HG03442 (cell line): ENCODE measurements at regions not wholly inside any gene's neighbourhood (a gene's known extent, or its start where the extent isn't known, plus 50 kb on each side); places are given as distances from the start of the nearest gene placed in this dataset.

Experiments used
- ATAC-seq: cut with Tn5 transposase; IDR thresholded peaks from one replicate; pipeline ENCODE4 v1.9.1; 2021; ENCODE audit warnings: mild to moderate bottlenecking, moderate library complexity; ENCODE audit not compliant: unreplicated experiment

DNA sequence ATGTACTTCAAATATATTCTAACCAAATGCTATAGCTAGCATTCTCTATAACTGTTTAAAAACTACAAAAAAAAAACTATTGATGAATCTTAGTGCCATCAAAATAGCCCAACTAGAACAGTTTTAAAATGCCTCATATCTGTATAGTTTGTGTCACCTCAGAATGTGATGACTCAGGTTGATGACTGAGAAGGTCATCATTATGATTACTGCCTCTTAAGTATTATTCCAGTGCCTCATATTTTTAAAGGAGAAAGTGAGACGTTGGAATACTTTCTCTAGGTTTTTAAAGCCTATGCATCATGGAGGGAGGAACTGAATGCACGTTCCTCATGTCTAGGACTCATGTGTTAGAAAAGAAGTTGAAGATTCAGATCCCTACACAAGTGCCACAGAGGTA, 88.2 kb downstream of the TMA16 start:
- no peak for ATAC-seq

DNA sequence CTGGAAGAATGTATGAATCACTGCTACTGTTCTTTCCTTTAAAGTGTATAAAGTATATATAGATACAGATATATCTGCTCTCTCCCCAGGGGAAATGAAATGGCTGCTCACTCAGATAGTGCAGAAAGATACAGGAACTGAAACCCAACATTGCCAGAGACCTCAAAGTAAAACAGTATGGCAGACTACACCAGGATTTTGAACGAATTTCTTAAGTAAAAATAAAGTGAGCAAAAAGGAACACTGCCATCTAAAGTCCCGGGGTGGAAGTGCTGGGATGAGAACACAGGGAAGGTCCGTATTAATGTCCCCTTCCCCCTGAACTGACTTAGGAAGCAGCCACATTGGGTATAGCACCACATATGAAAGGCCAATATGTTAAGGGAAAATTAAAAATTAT, 93.4 kb downstream of the TMA16 start:
- ATAC-seq, result peak; percentile 59

DNA sequence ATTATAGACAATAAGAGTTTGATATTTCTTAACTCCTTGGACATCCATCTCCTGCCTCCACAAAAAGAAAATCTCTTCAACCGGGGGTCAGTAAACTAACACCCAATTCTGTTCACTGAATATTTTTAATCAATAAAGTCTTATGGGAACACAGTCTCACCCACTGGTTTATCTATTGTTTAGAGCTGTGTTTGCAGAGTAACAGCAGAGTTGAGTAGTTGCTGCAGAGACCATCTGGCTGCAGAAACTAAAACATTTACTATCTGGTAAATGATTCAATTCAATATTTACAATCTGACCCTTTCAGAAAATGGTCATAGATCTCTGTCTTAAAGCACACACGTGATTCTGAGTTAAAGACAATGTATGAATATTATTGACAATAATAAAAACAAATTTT, 94.0 kb downstream of the TMA16 start:
- ATAC-seq, result no peak

DNA sequence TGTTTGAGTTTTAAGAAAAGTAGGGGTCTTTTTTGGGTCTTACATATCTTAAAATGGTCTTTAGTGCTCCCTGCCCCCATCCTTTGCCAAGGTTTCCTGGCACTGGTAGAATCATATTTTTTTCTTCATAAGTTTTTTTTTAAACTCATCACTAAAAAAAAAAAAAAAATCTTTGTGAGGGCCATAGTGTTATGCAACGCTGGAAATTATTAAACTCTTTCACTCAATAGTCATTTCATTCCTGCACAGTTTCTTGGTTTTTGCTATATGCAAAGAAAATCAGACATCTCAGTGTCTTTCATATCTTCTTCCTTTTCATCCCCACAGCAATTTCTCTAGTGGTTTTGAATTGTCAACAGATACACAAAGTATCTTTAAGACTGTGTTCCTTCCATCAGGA, 95.6 kb downstream of the TMA16 start:
- ATAC-seq, result peak; percentile 34

DNA sequence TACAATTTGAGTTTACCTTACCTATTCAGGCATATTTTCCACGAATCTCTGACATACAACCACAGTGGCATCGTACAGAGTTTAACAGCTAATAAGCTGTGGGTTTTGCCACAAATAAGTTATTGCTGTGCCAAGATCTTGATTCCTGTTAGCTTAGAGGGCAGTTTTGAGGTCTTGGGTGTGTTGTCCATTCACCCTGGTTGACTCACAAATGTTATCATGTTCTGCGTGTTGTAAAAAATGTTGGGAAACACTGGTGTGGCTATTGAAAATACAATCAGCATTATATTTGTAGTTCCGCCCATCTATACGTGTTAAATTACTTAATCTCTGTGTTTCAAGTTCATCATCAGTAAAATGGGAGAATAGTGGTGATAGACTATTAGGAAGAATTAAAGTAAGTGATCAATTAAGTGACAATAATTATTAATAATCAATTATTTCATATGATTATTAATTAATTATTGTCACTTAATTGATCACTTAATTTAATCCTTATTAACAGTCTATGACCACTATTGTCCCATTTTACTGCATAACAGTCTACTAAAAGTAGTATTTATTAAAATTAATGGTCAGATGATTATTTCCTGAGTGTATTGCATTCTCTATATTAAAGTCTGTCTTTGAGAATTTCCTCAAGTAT, 96.3 kb downstream of the TMA16 start:
- ATAC-seq, result no peak

DNA sequence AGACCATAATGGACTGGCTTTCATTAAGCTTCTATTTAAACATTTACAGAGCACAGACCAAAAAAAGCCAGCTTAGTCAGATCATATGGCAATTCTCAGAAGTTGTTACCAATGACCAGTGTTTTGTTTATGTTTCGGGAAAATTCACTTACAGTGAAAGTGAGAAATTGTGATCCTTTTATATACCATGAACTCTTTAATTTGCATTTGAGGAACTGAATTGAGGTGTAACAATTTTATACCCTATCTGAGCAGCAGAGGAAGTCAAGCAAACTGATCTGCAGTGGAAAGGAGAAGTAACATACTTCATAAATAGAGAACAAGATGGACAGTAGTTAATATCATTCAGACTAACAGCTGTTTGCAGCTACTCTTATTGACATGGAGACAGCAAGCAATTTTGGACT, 97.1 kb downstream of the TMA16 start:
- peak; percentile 78 for ATAC-seq

DNA sequence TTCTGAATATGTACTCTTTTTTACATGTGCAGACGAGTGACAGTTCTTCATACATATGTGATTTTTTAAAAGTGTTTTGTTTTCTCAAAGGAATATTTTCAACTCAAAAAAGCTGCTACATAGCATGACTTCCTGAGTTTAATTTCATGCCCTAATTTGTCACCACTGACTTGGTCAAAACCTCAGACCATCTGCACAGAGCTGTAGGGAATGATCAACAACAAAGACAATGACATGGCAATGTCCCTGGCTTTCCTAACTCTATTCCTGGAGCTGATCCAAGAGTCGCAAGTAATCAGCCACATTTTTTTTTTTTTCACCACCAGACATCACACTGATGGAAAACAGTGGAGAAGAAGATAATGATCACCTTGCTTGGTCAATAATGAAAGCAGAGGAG, 97.7 kb downstream of the TMA16 start:
- no peak for ATAC-seq

DNA sequence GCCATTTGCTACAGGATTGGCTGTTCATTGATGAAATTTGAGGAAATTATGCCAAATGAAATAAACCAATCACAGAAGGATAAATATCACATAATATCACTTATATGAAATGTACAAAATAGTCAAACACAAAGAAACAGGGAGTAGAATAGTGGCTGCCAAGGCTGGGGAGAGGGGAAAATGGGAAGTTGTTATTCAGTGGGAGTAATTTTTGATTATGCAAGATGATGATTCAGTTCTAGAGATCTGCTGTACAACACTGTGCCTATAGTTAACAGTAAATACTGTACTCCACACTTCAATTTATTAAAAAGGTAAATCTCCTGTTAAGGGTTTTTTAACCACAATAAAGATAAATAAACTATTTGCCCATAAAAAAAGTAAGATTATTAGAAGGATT, 101.1 kb downstream of the TMA16 start:
- no peak for ATAC-seq

DNA sequence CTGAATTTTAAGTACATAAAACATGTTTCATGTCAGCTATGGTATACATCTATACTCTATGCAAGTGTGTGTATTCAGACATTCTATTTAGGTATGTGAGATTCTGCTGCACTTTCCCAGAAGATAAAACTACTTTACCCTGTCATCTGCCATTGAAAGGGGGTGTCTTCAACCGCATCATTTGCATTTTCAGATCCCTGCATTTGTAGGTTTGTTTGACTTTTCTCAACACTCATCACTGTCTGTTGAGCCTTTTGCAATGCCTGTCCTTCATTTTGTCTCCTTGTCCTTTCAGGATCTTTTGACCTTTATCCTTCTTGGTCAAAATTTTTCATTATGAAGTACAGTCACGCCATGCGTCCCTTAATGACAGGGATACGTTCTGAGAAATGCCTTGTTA, 103.5 kb downstream of the TMA16 start:
- ATAC-seq, result peak; percentile 61

DNA sequence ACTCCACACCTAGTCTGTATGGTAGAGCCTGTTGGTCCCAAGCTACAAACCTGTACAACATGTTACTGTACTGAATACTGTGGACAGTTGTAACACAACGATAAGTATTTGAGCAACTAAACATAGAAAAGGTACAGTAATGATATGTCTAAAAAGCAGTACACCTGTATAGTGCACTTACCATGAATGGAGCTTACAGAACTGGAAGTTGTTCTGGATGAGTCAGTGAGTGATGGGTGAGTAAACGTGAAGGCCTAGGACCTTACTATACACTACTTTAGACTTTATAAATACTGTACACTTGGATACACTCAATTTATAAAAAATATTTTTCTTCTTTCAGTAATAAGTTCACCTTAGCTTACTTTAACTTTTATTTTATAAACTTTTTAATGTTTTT, 104.0 kb downstream of the TMA16 start:
- peak; percentile 18 for ATAC-seq

DNA sequence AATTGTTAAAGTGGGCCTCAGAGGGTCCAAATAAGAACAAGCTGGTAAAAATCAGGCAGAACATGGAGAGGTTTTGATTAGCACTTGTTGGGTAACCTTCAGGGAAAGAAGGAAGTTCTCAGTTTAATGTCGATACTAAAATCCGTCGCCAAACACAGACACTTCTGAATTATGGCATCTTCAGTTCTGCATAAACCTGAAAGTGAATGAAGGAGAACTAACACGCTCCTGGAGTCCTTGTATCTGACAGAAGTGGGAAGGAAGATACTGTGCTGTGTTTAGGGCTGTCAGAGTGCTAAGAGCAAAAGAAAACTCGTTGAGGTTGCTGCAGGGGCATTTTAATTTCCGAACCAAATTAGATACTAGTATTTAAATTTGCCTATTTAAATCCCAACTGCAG, 106.2 kb downstream of the TMA16 start:
- ATAC-seq, result no peak

DNA sequence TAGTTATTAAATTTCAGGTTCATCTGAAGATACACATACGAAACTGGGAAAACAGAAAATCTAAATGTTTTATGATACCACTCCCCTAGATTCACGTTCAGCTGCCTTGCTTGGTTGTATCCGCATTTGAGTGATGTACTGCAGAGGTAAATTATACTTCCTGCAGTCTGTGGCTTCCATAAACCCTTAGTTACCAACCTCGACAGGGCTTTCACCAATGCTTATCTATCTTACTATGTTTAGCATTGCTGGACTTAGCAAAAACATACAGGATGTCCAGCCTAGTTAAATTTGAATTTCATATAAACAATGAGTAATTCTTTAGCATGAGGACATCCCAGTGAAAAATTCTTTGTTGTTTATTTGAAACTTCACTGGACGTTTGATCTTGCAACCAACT, 108.8 kb downstream of the TMA16 start:
- ATAC-seq, result peak; percentile 32

DNA sequence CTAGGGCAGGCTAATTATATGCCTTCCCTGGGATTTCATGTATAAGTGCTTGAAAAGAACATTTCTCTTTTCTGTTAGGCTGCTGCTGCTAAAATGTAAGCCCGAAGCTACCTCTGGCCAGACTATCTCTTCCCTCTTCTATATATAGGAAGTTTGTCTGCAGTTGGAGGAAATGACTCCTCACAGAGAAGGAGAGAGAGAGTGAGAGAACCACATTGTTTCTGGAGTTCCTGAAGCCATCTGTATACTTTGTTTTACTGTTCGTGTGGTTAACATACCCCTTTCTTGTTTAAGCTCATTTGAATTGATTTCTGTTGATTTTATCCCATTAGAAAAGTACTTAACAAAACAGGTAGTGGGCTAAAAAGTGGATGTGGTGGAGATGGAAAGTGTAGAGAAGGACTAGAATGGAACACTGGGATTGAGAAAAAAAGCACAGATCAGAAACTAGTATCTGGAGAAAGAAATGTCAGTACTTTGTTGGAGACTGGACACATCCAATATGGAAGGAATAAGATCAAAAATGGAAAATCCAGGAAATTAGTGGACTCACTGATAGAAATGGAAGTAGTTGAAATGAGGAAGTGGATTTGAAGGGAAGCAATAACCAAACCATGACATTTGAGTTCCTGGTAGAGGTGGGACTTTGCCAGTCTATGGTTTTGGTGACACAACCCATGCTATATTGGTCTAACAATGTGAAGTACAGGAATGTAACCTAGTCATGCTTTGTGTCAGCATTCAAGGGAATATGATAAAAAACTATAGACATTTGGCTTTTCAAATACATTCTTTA, 112.6 kb downstream of the TMA16 start:
- ATAC-seq, result no peak

DNA sequence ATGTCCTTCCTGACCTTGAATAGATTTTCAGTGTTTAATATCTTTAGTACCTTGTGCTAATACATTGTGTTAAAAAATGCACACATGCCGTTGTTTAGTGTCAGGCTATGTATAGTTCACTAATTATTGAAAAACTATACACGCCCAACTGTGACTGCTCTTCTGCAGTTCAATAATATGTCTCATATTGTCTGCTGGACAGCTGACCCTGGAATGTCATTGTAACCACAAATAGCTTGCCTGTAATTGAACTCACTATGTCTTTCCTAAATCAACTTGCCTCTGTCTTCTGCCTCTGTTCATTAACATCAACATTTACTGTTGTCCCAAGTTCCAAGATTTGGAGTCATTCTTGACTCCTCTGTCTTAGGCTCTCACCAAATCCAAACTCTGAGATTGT, 114.5 kb downstream of the TMA16 start:
- ATAC-seq, result no peak

DNA sequence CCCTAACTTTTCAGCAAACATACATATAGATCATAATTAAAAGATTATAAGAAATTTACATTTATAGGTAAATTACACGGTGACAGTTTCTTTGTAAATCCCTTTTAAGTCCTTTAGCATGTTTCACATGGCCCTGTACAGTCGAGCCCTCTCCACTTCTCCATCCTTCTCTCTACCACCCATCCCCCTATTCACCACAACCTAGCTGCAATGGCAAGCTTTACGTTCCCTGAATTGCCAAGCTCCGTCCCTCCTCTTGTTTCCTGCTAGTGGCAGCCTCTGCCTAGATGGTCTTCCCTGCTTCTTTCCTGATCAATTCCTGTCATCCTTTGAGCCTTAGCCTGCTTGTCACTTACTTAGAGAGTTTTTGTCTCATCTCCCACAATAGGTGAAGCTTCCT, 116.2 kb downstream of the TMA16 start:
- no peak for ATAC-seq

DNA sequence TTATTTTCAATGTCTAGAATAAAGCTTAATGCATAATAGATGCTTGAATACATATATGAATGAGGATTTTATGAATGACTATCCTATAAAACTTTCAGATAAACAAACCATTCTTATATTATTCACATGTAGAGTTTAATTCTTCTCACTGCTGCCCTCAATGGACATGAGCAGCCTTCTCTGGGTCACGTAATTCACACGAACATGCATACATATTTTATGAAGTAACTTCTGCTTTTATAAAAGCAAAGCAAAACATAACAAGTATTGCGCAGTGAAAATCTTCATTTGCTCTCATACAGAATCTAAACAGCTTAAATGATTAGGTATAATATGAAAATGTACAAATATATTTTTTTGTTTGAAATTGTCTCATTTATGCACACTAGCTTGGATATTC, 116.7 kb downstream of the TMA16 start:
- no peak for ATAC-seq

DNA sequence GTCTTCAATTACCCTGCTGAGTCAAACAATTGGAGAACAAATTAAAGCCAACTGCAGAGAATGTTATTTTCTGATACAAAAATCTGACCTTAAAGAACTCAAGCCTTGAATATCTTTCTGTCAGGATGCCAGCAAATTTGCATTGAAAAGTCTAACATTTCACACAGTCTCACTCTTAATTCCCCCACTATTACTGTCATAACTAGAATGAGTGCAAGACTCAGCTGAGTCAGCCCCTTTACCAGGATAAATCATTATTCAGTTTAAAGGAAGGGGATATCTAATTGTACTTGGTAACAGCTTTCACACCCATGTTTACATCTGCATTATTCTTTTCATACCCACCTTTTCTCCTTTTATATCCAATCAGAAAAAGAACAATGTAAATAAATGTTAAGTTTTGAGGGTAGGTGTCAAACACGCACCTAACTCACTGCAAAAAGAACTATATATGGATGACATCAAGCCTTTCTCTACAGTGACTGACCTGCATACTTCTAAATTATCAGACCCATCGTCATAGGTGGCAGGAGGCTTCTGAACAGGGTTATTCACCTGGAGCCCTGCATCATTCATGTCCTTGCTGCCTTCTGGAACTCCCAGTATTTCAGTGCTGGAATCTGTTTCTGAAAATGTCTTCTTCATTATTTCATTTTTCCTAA, 117.4 kb downstream of the TMA16 start:
- peak; percentile 72 for ATAC-seq

DNA sequence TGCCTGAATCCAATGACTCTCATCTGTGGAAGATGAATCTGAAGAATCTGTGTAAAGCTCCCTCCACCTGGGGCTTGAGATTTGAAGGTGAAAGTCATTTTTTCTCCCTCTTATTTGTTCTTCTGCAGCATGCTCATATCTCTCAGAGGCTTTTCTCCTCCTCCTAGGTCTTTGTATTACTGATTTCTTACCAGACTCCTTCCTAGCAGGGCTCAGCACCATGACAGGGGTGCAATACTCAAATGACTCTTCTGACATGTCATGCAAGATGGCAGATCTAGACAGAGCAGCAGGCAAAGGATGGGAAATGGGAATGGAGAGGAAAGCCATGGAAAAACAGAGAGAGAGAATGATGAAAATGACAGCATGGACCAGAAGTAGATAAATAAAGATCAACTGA, 118.3 kb downstream of the TMA16 start:
- no peak for ATAC-seq

DNA sequence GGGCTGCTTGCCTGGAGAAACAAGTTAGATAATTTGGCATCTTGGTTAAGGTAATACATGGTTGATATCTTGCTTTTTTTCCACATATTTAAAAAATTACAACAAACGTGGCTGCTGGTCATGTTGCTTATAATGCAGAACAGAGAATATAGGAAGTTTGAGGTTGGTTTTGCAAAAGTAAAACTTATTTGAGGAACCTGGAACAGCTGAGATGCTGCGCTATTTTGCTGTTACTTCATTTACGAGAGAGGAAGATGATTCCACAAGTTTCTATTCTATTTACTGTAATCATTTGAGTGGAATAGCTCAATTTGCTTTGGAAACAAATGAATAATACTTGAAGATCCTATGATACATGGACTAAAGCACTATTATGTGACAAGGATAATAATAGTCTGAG, 118.9 kb downstream of the TMA16 start:
- no peak for ATAC-seq

DNA sequence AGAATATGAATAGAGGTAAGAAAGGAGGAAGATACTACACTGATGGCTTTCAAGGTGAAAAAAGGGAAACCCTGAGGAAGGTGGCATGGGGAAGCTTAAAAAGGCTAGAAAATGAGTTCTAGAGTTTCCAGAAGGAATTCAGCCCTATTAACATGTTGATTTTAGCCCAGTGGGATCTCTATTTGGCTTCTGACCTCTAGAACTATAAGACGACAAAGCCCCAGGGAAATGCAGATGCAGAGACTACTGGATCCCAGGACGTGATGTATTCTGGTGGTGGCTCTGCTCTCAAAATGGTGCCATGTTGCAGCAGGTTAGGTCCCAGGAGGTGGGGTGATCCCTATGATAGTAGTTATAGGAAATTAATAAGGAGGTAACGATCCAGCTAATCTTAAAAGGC, 120.4 kb downstream of the TMA16 start:
- no peak for ATAC-seq

DNA sequence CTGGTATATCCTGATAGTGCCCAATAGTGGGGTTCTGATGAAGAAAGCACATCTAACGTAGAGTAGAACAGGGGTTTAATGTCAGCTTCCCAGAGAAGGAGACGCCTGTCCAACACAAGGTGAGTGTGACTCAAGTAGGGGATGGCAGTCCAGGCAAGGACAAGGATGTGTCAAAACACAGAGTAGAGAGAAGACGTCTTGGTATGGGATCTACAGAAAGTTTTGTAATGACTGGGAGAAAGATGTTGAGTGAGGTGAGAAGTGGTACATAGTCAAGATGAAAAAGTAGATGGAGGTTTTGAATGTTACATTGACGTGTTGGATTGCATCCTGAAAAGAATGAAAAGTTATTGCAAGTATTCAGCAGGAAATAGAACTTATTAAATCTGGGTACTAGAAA, 124.4 kb downstream of the TMA16 start:
- no peak for ATAC-seq

DNA sequence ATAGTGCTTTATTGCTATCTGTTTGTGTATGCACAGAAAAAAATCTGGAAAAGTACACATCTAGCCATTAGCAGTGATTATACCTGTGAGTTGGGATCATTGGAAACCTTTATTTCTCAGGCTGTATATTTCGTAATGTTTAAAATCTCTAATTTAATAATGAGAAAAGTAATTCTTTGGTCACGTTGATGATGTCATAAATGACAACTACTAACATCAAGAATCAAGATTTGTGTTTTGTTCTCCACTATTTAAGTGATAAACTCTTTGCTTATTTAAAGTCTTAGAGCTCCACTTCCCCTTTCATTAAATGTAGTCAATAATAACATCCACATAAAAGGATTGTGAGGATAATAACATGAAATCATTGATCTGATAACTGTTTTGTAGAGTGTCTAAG, 126.2 kb downstream of the TMA16 start:
- no peak for ATAC-seq
